GM21367 (cell line): ENCODE measurements at regions not wholly inside any gene's neighbourhood (a gene's known extent, or its start where the extent isn't known, plus 50 kb on each side); places are given as distances from the start of the nearest gene placed in this dataset.

Source experiments
- ATAC-seq: cut with Tn5 transposase; IDR thresholded peaks from one replicate; pipeline ENCODE4 v1.9.1; 2021; ENCODE audit not compliant: unreplicated experiment

DNA sequence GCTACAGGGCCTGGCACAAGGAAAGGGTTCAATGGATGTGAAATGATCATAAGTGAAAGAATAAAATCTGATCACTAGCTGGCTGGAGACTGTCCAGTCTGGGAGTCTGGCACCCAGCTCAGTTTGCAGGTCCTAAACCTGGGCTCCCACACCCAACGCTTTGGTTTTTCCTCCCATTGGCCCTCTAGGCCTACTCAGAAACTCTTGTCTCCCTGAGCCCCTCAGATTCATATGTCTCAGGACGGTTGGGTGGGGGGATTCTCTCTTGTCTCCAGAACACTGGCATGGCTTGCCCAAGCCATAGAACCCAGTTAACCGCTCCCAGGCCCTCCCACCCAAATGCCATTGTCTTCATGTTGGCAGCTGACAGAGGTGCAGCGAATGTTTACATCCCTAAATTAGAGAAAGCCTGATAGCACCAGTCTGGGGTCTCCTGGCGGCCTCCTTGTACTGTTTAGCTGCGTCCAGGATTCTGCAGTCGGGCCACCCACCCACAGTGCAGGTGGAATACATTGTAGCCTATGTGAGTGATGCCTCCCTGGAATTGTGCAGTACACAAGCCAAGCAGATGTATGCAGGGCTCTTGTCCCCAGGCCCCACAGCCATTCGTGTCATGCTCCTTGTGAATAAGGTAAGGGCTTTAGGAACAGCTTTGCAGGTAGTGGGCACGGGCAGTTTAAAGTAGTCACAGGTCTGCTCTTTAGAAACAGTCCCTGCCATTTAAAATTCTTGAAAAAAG, 266.3 kb downstream of the XXYLT1 start:
- ATAC-seq: no peak

DNA sequence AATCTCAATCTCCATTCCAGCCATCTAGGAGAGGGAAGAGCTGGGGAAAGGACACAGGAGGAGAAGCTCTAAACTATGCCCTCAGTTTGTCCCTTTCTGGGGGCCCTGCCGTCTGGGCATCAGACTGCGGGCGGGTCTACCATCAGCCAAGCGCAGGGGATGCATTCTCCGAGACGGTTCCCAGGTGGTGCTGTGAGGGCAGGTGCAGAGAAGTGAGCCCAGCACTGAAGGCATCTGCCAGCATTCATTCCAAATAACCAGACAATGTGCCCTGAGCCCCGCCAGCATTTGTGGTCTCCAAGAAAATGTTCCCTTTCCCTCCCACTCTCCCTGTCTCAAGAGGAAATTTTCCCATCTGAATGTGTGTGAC, 265.7 kb downstream of the XXYLT1 start:
- ATAC-seq: no peak

DNA sequence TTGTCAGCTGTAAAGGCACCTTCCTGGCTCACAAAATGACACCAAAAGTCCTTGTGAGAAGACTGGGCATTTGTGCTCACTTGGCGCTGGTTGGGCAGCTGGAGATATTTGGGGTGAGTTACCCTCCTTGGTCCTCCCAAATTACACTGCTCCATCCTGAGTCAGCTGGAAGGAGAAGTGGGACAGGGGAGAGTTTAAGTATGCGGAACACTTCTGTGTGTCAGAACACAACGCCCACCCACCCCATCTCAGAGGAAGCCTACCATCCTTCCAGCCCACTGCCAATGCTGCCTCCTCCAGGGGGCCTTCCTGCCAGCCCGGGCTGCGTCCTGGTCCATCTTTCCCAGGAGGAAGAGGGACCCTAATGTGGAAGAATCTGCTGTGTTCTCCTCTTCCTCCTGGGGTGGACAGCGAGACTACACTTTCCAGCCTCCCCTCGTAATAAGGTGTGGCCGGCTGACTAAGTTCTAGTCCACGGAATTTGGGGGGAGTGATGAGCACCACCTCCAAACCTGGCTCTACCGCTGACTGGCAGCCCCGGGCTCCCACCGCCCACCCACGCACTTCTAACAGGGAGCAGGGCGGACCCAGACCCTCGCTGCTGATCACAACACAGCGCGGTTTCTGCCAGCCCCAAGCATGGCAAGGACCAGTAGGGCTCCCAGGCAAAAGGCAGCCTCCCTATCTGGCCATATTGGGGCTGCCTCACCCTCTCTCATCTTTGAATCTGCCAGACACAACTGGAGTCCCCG, 265.0 kb downstream of the XXYLT1 start:
- no peak for ATAC-seq

DNA sequence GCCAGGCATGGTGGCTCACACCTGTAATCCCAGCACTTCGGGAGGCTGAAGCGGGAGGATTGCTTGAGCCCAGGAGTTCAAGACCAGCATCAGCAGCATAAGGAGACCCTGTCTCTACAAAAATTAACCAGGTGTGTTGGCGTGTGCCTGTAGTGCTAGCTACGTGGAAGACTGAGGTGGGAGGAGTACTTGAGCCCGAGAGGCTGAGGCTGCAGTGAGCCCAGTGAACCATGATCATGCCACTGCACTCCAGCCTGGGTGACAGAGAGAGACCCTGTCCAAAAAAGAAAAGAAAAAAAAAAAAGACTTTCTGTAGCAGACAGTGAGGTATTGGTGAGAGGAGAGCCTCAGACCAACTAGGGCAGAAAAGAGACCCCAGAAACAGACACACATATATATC, 263.8 kb downstream of the XXYLT1 start:
- no peak for ATAC-seq

DNA sequence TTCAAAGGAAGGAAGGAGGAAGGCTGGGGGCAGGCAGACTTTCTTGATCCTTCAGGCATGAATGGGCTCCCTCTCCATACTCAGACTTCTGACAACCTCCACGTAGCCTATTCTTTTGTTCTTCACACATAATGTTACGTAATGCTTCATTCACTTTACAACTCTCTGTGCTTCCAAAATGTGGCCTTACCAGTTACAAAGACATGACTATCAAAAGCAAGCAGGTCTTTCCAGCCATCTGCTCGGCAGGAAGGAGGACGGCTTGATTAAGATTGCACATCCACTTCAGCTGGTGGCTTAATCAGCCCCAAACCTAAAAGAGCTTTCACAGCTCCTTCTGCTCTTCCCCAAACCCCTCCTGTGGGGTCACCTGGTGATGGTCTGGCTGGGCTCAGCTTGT, 263.2 kb downstream of the XXYLT1 start:
- no peak for ATAC-seq

DNA sequence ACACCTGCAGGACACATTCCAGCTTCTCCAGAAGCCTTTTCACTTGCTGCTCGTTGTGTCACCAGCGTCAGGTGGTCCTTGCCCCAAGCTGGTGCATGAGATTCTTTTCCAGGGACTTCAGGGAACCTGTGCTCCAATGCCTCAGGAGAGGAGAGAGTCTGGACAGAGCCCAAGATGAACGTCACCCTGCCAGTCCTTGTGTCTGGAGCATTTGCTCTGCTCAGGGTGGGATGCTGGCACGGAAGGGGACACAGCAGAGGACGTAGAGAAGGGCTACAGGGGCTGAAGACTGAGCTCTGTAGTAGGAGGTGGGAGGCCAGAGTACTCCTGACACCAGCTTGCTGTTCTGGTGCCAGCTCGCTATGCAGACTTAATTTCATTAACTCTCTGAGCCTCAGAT, 262.1 kb downstream of the XXYLT1 start:
- ATAC-seq: no peak

DNA sequence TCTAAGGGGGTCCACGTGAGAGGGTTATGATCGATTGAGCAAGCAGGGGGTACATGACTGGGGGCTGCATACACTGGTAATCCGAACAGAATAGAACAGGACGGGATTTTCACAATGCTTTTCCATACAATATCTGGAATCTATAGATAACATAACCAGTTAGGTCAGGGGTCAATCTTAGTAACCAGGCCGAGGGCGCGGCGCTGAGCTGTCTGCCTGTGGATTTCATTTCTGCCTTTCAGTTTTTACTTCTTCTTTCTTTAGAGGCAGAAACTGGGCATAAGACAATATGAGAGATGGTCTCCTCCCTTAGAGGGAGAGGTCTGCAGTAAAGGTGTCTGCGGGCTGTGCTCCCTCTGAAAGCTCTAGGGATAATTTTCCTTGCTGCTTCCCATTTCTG, 261.3 kb downstream of the XXYLT1 start:
- no peak for ATAC-seq

DNA sequence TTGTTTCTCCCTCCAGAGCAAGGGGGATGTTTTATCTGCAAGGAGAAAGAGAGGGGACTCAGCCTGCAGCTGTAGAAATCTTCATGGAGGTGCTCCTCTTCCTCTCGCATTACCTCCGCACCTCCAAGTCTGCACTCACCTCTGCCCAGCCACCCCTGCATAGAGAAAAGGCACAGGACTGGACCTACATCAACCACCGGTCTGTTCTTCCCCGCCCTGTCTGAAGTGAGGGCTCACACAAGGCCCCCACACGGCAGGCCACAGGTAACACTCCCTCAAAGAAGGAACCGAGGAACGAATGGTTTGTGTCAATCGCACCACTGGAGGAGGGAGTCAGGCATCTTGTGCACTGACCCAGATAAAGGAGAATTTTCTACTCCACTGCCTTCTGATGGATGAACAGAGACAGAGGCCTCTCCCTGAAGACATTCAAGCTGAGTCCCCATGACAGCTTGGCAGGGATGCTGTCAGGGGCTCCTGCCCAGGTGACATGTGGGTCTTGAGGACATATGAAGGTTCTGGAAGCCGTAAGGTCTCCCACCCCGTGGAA, 260.3 kb downstream of the XXYLT1 start:
- ATAC-seq: no peak

DNA sequence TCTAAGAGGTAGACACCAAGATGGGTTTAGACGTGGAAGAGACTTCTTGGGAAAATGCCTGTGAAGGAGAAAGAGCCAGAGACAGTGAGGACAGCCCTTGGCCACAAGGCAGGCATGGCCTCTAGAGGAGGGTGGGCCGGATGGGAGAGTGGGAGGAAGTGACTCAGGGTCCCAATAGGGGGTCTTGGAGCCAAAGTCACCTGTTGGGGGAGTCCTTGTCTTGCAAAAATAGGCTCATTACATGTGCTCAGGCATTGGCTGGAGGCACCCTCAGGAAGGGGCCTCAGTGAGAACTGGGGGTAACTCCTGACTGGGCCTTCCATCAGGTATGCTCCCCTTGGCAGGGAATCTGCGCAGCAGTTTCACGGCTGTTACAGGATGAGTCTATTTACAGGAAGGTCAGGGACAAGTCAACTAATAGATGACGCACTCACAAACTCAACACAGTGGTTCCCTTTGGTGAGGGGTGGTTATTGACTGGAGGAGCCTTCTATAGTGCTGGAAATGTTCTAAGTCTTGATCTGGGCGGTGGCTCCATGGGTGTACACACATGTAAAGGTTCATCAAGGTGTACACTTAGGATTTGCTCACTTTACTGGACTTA, 259.6 kb downstream of the XXYLT1 start:
- no peak for ATAC-seq

DNA sequence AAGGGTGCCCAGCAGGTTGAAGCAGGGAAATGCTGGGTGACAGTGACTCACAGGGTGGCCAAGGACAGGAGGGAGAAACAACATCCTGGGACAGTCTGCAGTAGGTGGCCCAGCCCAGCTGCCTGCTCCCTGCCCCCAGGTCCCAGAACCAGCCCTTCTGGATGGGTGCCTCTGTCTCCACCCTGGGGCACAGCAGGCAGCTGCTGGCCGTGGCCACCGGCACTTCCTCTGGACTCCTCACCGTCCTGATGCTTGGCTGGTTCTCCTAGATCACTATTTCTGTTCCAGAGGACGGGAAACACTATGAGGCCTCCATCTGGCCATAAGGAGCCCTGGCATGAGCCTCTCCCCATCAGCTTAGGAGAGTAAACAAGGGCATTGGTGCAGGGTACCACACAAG, 258.9 kb downstream of the XXYLT1 start:
- ATAC-seq: no peak

DNA sequence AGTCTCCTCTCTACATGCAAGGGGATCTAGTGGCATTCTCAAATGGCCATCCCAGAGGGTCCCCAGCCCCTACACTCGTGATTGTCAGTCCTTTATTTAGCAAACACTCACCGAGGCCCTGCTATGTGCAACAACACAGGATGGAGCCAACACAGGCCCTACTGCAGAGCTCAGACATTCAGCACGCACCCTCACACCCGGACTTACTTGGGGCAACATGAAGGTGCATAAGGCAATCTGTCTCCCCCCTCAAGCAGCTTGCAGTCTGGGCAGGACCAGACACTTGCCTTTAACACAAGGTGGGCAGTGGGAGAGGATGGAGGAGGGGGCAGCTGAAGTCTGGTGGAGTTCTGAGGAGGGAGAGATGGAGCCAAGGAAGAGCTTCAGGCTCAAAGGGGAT, 258.4 kb downstream of the XXYLT1 start:
- no peak for ATAC-seq

DNA sequence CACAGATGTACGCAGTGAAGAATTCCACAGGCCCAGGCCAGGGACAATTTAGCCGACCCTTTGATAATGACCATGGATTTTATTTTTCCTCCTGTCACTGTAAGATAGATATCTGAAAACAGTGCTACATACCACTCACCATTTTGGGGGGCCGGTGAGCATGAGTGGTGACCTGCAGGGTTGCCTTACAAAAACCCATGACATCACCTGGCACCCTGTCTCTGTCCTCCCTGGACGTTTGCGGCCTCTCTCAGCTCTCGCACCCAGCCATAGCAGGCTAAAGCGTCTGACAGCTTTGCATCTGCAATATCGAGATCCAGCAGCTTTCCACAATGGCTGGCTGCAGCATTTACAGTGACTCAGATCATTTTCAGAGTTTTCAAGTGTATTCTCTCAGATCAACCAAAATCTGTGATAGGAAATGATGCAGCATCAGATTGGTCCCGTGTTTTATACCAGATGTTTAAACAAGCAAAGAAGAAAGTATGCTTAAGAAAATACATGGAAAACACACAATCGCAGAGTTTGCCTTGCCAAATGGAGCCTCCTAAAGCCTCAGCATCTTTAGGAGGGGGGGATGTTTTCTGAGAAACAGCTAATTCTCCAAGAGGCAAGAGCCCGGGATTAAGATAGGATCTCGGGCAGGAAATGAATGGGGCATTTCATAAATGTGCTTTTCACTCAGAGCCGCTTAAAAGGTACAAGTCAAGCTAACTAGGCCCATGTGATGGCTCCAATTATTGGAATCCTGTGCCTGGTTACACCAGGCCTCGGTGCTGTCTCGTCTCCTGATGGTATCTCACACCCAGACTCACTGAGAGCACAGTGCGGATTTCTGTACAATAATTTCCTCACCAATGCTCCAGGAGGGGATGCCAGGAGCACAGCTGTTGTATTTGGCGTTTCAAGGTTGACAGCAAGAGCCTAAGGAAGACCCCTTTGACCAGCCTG, 257.3 kb downstream of the XXYLT1 start:
- no peak for ATAC-seq

DNA sequence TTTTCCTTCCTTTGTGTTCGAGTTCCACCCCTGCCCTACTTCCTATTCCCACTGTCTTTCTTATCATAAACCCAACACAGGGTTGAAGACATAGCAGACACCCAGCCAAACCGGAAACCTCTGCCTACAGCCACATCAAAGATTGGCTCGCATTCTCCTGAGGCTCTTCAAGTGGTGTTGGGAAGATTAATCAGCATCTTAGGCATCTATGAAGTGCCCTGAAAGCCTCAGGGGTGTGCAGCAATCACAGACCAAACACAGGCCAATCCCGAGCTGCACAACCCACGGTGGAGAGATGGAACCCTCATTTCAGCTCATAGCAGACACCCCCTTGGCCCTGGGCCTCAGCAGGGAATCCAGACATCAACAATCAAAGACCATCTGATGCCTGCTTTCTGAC, 255.9 kb downstream of the XXYLT1 start:
- ATAC-seq: no peak

DNA sequence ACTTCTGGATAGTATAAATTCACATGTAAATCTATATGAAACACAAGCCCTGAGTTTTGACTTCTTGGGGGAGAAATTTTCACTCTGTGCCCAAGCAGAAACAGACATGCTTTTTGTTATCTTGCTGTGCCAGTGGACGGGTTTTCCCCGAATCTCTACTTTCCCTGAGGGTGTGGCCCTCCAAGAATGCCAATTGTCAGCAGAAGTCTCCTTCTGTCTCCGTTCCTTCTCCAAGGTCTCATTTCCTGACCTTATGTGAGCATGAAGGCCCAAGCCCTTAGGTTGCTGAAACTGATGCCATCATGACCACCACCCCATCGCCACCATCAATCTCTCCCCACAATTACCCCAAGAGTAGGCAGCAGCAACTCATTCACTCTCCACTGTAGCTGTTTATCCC, 253.8 kb downstream of the XXYLT1 start:
- ATAC-seq: no peak
